GM19463 (cell line): ENCODE measurements at regions not wholly inside any gene's neighbourhood (a gene's known extent, or its start where the extent isn't known, plus 50 kb on each side); places are given as distances from the start of the nearest gene placed in this dataset.

Experiments
- ATAC-seq: cut with Tn5 transposase; IDR thresholded peaks from one replicate; pipeline ENCODE4 v1.9.1; 2021; ENCODE audit warnings: mild to moderate bottlenecking, moderate library complexity; ENCODE audit not compliant: unreplicated experiment

GRCh38 chr18:75810961-75811551 lies 383.6 kb upstream of the SMIM21 start:
- ATAC-seq, result no peak

- no peak for ATAC-seq
Measured at GRCh38 chr18:75810516-75810915, 383.0 kb upstream of the SMIM21 start.

GRCh38 chr18:75809926-75810255 lies 382.4 kb upstream of the SMIM21 start:
- ATAC-seq, result no peak

- no peak for ATAC-seq
Measured at GRCh38 chr18:75809151-75809925, 381.8 kb upstream of the SMIM21 start.

- ATAC-seq, result no peak
Measured at GRCh38 chr18:75805265-75805664, 377.8 kb upstream of the SMIM21 start.

- no peak for ATAC-seq
Measured at GRCh38 chr18:75802681-75803080, 375.2 kb upstream of the SMIM21 start.

- no peak for ATAC-seq
Measured at GRCh38 chr18:75801178-75801577, 373.7 kb upstream of the SMIM21 start.

- ATAC-seq, result no peak
Measured at GRCh38 chr18:75800331-75800648, 372.8 kb upstream of the SMIM21 start.

GRCh38 chr18:75799449-75800330 lies 372.2 kb upstream of the SMIM21 start:
- ATAC-seq, result no peak

- ATAC-seq, result no peak
Measured at GRCh38 chr18:75797046-75797445, 369.5 kb upstream of the SMIM21 start.

GRCh38 chr18:75790796-75791195 lies 363.3 kb upstream of the SMIM21 start:
- ATAC-seq, result no peak

- no peak for ATAC-seq
Measured at GRCh38 chr18:75790111-75790510, 362.6 kb upstream of the SMIM21 start.

- ATAC-seq, result no peak
Measured at GRCh38 chr18:75785834-75786233, 358.3 kb upstream of the SMIM21 start.

GRCh38 chr18:75785206-75785605 lies 357.7 kb upstream of the SMIM21 start:
- ATAC-seq, result no peak

GRCh38 chr18:75784390-75784789 lies 356.9 kb upstream of the SMIM21 start:
- ATAC-seq, result no peak

- no peak for ATAC-seq
Measured at GRCh38 chr18:75783566-75784281, 356.2 kb upstream of the SMIM21 start.

- ATAC-seq, result no peak
Measured at GRCh38 chr18:75782826-75783225, 355.3 kb upstream of the SMIM21 start.

GRCh38 chr18:75782204-75782603 lies 354.7 kb upstream of the SMIM21 start:
- ATAC-seq, result no peak

GRCh38 chr18:75779910-75780309 lies 352.4 kb upstream of the SMIM21 start:
- ATAC-seq, result no peak

- ATAC-seq, result no peak
Measured at GRCh38 chr18:75779450-75779849, 351.9 kb upstream of the SMIM21 start.

- ATAC-seq, result no peak
Measured at GRCh38 chr18:75777630-75778029, 350.1 kb upstream of the SMIM21 start.
